ENCODE measurements at regions not wholly inside any gene's neighbourhood (a gene's known extent, or its start where the extent isn't known, plus 50 kb on each side); places are given as distances from the start of the nearest gene placed in this dataset.

DNA sequence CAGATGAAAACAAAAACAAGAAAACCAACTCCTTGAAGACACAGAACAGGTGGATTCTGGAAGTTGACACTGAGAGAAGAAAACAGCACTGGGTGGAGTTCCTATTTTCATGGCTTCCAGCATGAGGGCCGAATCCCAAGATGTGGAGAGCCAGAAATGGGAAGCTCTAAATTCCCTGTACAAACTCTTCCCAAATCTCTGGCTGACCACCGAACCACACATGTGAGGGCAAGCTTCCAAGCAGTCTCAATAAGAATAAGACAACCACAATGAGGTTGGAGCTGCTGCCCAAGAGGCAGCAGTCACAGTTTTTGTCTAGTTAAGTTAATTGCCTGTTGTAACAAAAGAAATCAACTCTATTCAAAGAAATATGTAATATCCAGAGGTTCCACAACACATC lies 339.3 kb upstream of the SLC30A5 start:
- TF ChIP-seq, protein P1, sequence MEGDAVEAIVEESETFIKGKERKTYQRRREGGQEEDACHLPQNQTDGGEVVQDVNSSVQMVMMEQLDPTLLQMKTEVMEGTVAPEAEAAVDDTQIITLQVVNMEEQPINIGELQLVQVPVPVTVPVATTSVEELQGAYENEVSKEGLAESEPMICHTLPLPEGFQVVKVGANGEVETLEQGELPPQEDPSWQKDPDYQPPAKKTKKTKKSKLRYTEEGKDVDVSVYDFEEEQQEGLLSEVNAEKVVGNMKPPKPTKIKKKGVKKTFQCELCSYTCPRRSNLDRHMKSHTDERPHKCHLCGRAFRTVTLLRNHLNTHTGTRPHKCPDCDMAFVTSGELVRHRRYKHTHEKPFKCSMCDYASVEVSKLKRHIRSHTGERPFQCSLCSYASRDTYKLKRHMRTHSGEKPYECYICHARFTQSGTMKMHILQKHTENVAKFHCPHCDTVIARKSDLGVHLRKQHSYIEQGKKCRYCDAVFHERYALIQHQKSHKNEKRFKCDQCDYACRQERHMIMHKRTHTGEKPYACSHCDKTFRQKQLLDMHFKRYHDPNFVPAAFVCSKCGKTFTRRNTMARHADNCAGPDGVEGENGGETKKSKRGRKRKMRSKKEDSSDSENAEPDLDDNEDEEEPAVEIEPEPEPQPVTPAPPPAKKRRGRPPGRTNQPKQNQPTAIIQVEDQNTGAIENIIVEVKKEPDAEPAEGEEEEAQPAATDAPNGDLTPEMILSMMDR (conservative IDR thresholded peaks at IDR 0.05 in 1 of 2, IDR thresholded peaks at IDR 0.05 in 1 of 2; ENCODE audit: extremely low read depth in 1 of 2, insufficient read depth in 1 of 2, low read depth in 1 of 2, low read length in 2 of 2), result no peak
- TF ChIP-seq EZH2 (IDR thresholded peaks at IDR 0.05; ENCODE audit: borderline replicate concordance, low read length), result no peak
